ENCODE measurements at regions not wholly inside any gene's neighbourhood (a gene's known extent, or its start where the extent isn't known, plus 50 kb on each side); places are given as distances from the start of the nearest gene placed in this dataset.

DNA sequence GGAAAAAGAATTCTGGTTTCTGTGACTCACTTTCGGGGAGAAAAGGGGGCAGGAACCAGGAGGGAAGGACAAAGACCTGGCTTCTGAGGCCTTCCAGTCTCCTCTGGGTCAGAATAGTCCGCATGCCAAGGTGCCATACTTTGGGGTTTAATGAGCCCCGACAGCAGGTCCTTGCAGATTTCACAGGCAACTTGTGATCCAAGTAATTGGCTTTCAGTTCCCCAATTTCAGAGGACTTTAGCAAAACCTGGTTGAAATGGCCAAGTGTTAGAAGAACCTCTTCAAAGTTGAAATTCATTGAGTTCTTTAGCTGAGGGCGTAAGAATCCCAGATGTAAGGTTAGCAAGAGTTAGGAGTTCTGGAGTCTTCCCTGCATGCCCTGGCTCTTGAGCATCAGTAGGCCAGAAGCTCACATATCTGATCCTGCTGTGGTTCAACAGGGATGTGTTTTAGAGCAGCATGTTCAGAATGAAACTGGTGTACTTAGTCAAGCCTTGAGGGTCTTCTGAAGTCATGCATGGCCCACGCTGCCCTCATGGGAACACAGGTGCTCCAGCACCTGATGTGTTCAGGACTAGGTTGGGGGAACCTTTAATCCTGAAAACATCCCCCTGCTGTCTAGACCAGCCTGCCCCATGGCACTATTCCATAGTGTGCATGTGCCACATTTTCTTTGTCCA, 143.0 kb downstream of the NUP35 start:
- TF ChIP-seq EZH2phosphoT487 (IDR thresholded peaks at IDR 0.05; ENCODE audit: insufficient read depth, low read depth) (no peak), EZH2 (IDR thresholded peaks at IDR 0.05; ENCODE audit: insufficient read depth, poor library complexity, severe bottlenecking) (no peak)

All from GM23248 (cell line).